COLO829 (cell line): ENCODE measurements at regions not wholly inside any gene's neighbourhood (a gene's known extent, or its start where the extent isn't known, plus 50 kb on each side); places are given as distances from the start of the nearest gene placed in this dataset.

Experiments used
- DNase-seq: peaks from one replicate; pipeline ENCODE4 v3.0.0; 2012; ENCODE audit warnings: low spot score

DNA sequence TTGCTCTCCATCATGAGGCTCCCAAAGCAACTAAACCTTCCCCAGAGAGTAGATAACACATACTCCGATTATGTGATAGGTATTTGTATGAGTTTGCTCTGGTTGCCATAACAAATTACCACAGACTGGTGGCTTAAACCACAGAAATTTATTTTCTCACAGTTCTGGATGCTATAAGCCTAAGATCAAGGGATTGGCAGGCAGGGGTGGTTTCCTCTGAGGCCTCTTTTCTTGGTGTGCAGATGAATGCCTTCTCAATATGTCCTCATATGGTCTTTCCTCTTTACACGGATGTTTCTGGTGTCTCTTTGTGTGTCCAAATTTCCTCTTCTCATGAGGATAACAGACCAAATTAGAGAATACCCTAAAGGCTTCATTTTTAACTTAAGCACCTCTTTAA is 285.8 kb upstream of the GRIP1 start:
- no peak for DNase-seq

DNA sequence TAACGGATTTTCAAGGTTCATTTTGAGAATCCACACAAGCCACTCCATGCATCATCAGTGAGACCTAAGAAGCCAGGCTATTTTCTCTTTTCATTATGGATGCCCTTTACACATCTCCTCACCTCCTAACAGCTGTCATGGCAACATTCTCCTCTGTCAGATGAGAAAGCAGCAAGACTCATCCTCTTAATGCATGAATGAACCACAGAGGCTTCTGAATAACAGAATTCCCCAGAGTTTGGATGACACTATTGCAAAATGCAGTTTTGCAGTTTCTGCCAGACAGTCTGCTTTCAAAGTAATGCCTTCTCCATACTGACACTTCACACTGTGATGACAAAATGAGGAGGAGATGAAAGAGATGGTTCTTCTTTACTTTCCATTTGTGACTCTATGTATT is 286.7 kb upstream of the GRIP1 start:
- no peak for DNase-seq

DNA sequence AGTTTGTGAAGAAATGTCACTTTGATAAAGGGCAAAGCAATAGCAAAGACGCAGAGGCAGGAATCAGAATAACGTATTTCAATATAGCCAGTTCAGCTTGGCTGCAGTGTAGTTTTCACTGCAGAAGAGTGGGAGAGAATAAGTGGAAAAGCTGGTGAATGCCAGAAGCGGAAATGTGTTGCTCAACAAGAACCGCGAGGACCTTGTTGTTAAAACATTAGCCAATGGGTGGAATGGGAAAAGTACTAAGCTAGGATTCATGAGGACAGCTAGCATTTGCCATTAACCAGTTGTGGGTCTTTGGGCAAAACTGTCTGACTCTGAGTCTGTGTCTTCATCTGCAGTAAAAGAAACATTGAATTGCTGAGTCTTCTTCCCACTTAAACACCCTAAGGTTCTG is 292.9 kb upstream of the GRIP1 start:
- no peak for DNase-seq

DNA sequence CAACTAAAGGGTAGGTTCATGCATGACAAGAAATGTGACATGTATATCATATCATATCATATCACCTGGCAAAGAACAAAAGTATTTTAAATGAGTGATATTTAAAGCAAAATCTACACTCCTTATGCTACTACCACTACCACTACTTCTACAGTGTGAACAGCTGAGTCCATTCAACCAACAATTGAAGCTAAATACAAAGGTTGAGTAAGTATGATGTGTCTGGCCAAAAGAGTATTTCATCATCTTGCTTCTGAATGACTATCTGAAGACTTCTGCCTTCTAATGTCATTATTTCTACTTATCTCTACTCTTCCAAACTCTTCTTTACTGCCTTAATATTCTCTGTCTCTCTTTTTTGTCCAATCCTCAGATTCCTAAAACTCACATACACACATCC is 292.6 kb upstream of the CAND1 start:
- no peak for DNase-seq

DNA sequence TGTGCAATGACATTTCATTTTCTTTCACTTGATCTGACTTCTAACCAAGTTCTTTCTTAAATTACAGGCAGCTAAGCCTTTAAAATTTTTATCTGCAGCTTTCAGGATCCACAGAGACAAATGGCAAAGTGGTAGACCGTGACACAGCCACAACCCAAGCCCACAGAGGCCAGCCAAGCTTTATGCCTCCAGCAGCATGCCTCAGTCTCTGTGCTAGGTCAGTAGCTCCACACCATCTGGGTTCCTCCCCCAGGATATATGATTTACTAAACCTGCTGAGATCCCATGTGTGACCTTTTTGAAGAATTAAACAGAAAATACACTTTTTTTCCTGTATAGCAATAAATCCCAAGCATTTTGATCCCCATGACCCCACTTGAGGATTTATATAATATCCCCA is 290.4 kb upstream of the CAND1 start:
- no peak for DNase-seq

DNA sequence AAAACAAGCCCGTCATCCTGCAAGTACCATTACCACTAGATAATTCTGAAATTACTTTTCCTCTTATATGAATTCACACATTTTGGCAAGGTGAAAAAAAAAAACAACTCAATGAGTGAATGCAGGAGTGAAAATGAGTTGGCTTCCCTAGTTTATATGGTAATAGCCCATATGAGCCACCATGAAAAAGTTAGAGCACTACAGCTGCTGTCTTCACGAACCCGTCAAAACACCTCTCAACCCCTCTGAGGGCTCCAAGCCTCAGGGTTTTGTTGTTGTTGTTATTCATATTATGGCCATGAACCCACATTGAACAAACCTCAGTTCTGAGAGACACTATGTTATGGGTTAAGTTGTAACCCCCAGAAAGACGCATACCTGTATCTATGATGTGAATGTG is 289.9 kb upstream of the CAND1 start:
- DNase-seq = no peak

DNA sequence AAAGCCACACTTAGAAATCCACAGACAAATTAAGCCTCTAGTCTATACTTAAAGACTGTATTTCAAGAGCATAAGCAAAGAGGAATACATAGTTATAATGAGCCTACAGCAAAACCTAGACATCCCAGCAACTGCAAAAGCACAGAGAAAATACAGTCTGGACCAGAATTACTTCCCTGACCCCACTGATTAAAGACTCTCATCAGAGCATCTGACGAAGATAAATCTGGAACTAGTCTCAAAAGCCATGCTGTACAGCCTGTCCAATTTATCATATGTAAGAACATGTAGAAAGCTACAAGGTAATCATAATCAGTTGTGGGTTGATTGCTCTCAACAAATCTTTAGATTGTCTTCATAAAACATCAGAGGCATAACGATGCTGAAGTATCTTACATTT is 285.1 kb upstream of the CAND1 start:
- no peak for DNase-seq

DNA sequence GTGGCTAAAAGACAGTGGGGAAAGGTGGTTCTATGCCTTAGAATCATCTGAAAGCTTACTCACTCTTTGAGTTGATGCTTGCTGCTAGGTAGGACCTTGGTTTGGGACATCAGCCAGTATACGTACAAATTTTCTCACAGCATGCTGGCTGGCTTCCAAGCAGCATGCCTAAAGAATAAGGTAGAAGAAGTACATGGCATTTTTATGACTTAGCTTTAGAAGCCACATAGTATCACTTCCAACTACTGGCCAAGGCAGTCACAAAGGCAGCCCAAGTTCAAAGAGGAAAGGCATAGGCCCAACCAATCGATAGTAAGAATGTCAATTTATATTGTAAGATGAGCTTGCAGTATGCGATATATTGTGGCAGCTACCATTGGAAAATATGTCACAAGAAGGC is 284.2 kb upstream of the CAND1 start:
- no peak for DNase-seq

GRCh38 chr12:66999141-66999540 is 270.0 kb upstream of the CAND1 start:
- no peak for DNase-seq

DNA sequence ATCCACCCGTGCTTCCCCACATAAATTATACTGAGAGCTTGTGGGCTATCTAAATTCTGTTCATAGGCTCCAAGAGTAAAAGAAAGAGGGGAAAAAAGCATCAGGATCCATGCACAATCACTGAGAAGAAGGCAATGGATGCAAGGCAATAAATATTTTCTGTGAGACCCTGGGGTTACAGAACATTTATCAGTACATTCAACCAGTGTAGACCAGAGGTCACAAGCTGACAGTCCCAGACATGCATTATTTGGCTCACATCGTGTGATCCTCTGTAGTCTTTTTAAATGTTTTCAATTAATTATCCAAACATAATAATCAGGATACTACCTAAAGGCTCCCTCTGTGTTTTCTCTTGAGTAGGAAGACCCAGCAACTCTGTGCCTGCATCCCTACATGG is 267.9 kb upstream of the CAND1 start:
- no peak for DNase-seq

DNA sequence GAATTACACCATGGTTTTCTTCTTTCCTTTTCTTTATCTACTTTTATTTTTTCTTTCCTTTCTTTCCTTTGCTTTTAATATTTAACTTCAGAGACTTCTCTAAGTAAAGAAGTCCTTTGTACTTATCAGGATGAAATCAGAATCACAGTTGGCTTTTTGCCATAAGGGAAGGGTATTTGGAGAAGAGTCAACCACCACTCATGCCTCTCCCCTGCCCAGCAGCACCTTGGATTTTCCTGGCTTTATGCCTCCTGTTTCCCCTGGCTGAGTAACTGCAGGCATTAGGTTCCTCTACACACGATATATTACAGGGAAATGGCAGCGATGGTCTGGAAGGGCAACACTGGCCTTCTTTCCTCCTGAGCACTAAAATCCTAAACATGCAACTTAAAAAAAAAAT is 266.4 kb upstream of the CAND1 start:
- no peak for DNase-seq

- DNase-seq = peak; percentile 10
These were observed 262.5 kb upstream of the CAND1 start for GRCh38 chr12:67006610-67007009.

DNA sequence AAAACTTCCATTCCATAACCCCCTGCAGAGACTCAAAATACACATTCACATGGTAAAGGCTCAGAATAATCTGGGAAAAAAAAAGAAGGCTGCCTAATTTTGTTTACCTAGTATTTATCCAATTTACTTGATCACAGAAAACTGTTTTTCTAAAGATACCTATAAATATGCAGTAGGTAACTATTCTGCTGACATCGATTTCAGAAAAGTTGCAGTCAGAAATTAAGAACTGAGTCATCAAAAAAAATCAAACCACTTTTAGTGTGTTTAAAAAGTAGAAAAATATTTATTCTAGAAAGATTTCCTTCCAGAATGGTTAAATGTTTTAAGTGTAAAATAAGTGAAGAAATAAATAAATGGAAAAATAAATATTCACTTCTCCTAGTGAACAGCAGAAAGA is 254.5 kb upstream of the CAND1 start:
- no peak for DNase-seq

DNA sequence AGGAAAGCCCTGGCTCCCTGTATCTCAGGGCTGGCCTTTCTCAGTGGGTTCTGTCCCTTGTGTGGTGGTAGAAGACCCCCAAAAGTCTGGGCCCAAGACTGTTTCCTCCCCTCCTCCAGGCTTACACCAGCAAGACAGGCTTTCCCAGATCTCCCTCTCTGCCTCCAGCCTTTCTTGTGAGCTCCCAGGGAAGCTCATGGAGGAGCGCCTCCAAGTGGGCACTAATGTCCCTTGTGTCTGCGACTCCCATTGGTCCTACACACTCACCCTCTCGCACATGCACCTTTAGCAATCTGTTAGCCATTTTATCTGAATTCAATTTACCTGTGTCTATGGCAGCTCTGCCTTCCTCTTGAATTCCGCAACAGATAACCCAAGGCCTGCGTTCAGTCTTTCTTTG is 251.1 kb upstream of the CAND1 start:
- DNase-seq = no peak

- DNase-seq = no peak
These were observed 250.1 kb upstream of the CAND1 start for GRCh38 chr12:67019070-67019469.

DNA sequence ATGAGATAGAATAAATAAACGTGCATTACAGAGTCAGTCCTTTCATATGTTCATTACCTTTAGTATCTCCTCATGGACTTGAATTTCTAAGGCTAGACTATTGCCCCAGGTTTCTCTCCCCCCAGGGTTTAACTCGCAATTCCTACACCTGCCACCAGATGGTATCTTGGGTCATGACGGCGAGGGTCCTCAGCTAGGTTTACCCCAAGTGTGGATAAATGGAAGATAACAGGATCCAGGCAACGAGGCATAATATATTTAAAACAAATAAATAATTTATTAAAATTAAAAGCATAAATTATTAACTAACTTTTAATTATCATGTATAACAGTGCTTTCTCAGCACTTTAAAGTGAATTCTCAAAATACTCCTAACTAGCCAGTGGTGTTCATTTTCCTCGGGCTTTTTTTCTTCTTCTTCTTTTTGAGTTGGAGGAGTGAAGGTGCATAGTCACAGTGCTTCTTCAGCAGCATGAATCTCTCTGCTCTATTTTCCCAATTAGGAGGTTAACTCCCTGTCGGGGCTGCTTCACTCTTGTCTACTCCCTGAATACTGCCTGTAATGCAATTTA is 243.5 kb upstream of the CAND1 start:
- peak; percentile 79 for DNase-seq

DNA sequence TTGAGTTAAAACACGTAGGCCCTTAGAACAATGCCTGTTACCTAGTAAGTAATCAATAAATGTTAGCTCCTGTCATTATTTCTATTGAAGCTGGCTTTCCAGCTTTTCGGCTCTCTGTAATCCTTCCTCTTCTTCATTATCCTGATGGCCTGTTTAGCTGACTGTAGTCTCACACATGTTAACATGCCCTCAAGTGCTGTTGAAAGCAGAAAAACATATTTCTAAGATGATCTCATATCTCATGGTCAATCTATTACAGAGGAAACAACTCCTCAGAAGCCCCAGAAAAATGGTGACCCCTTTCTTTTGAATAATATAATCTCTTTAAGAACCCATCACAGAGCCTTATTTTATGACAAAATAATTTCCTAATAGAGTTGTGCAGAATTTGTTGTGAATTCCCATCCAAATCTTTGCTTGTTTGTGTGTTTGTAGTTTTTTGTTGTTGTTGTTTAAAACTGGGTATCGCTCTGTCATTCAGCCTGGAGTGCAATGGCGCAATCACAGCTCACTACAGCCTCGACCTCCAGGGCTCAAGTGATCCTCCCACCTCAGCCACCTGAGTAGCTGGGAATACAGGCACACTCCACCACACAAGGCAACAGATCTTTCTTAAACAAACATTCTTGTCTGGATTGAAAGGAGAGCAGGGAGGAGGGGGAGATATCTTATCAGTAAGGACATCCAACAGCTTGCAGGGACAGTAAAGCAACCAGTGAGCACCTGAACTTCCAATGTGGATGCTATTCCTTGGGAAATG is 242.5 kb upstream of the CAND1 start:
- no peak for DNase-seq

- DNase-seq = no peak
These were observed 240.6 kb upstream of the CAND1 start for GRCh38 chr12:67028529-67028928.

GRCh38 chr12:67034110-67034879 is 234.9 kb upstream of the CAND1 start:
- no peak for DNase-seq

DNA sequence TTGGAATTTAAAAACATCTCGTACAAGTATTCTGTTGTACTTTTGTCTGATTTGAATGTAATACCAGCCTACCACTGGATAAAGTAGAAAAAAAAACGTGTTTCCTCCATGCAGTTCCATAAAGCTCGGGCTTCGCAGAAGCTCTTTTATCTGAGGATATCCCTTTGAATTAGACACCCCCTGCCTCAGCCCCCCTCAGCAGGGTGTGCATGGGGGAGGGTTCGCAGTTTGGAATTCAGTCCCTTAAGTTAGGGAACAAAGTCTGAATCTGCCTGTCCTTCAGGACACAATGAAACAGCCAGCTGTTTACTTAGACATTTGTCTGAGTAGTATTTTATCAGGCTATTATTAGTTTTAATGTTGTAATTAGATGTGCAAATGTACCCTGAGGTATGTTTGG is 234.0 kb upstream of the CAND1 start:
- DNase-seq = no peak

GRCh38 chr12:67038486-67038885 is 230.7 kb upstream of the CAND1 start:
- no peak for DNase-seq

GRCh38 chr12:67039995-67040860 is 228.9 kb upstream of the CAND1 start:
- DNase-seq = no peak

DNA sequence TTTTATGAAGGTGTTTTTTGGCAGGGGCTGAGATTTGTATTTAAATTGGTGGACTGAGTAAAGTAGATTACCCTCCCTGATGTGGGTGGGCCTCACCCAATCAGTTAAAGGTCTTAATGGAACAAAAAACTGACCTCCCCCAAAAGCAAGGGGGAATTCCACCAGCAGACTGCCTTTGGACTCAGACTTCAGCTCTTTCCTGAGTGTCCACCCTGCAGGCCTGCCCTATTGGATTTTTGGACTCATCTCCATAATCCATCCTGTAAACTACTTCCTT is 228.4 kb upstream of the CAND1 start:
- DNase-seq = no peak
